CD4-positive, alpha-beta T cell treated with Interleukin-2 at 100 ng/mL for 4 hours (primary cell): ENCODE measurements at regions not wholly inside any gene's neighbourhood (a gene's known extent, or its start where the extent isn't known, plus 50 kb on each side); places are given as distances from the start of the nearest gene placed in this dataset.
"Not testable (repeated sequence)": the region's sequence is repeated elsewhere in the genome, so short reads cannot be mapped to it uniquely, and the experiment has no call there.

Experiments used
- DNase-seq: peaks from one replicate; pipeline ENCODE4 v3.0.0-alpha.2; 2020; ENCODE audit warnings: low spot score

GRCh38 chr1:212495766-212496494, 63.2 kb downstream of the NENF start:
- DNase-seq = no peak

GRCh38 chr1:212496682-212497081, 64.0 kb downstream of the NENF start:
- no peak for DNase-seq

GRCh38 chr1:212497553-212497952, 64.8 kb downstream of the NENF start:
- no peak for DNase-seq

GRCh38 chr1:212498283-212499040, 65.7 kb downstream of the NENF start:
- no peak for DNase-seq

GRCh38 chr1:212500351-212500750, 67.6 kb downstream of the NENF start:
- no peak for DNase-seq

GRCh38 chr1:212500983-212501382, 68.3 kb downstream of the NENF start:
- no peak for DNase-seq

GRCh38 chr1:212503714-212504113, 71.0 kb downstream of the NENF start:
- no peak for DNase-seq

GRCh38 chr1:212504171-212504803, 71.6 kb downstream of the NENF start:
- DNase-seq = no peak

GRCh38 chr1:212506666-212507065, 73.9 kb downstream of the NENF start:
- no peak for DNase-seq

GRCh38 chr1:212507369-212507768, 74.6 kb downstream of the NENF start:
- DNase-seq = no peak

GRCh38 chr1:212512816-212513559, 80.3 kb downstream of the NENF start:
- no peak for DNase-seq

- DNase-seq = no peak
These were observed 80.9 kb downstream of the NENF start for GRCh38 chr1:212513586-212513985.

- DNase-seq = peak; percentile 5
These were observed 81.4 kb downstream of the NENF start for GRCh38 chr1:212514056-212514614.

- no peak for DNase-seq
These were observed 82.1 kb downstream of the NENF start for GRCh38 chr1:212514782-212515181.

- DNase-seq = no peak
These were observed 82.6 kb downstream of the NENF start for GRCh38 chr1:212515329-212515760.

GRCh38 chr1:212516012-212516411, 83.3 kb downstream of the NENF start:
- not testable (repeated sequence) for DNase-seq

- no peak for DNase-seq
These were observed 85.7 kb downstream of the NENF start for GRCh38 chr1:212518188-212519054.

GRCh38 chr1:212519131-212519530, 86.4 kb downstream of the NENF start:
- DNase-seq = no peak

GRCh38 chr1:212520299-212520698, 87.6 kb downstream of the NENF start:
- DNase-seq = no peak

GRCh38 chr1:212520746-212521145, 87.8 kb upstream of the ATF3 start:
- DNase-seq = no peak
